ENCODE measurements at regions not wholly inside any gene's neighbourhood (a gene's known extent, or its start where the extent isn't known, plus 50 kb on each side); places are given as distances from the start of the nearest gene placed in this dataset.
A peak's percentile ranks its signal among the peaks of the same experiment; 100 is the strongest.

GRCh38 chr7:13829914-13830900 lies 159.3 kb downstream of the ETV1 start:
- intact Hi-C loops (cut with DNase I), result no loop called here
- Histone ChIP-seq H3K4me3 (no peak overlapping the region), H3K27me3 (ENCODE audit: low read depth) (no peaks in the 10 kb centered on the region), H3K9me3 (no peaks in the 10 kb centered on the region), H3K36me3 (no peaks in the 10 kb centered on the region), H3K27ac (no peak overlapping the region), H3K4me1 (no peaks in the 10 kb centered on the region)
- DNase-seq (no peak), ATAC-seq (peak; percentile 43 to 52)
- TF ChIP-seq CTCF (IDR thresholded peaks at IDR 0.05), result no peak

- intact Hi-C loops (cut with DNase I), result no loop called here
- Histone ChIP-seq H3K36me3 (no peaks in the 10 kb centered on the region), H3K9me3 (no peaks in the 10 kb centered on the region), H3K4me3 (no peak overlapping the region), H3K27me3 (ENCODE audit: low read depth) (no peaks in the 10 kb centered on the region), H3K4me1 (no peaks in the 10 kb centered on the region), H3K27ac (no peak overlapping the region)
- ATAC-seq (no peak), DNase-seq (no peak)
- no peak for TF ChIP-seq CTCF (IDR thresholded peaks at IDR 0.05)
Observed at GRCh38 chr7:13832346-13832745, 157.1 kb downstream of the ETV1 start.

GRCh38 chr7:13834328-13834761 lies 155.1 kb downstream of the ETV1 start:
- H3K4me1 ChIP-seq, result no peaks in the 10 kb centered on the region
- H3K27me3 ChIP-seq (ENCODE audit: low read depth), result no peaks in the 10 kb centered on the region
- no peak for TF ChIP-seq CTCF (IDR thresholded peaks at IDR 0.05)
- ATAC-seq, result no peak
- intact Hi-C loops (cut with DNase I), result no loop called here
- DNase-seq, result no peak
- no peak overlapping the region for H3K4me3 ChIP-seq
- H3K27ac ChIP-seq, result no peak overlapping the region
- no peaks in the 10 kb centered on the region for H3K9me3 ChIP-seq
- H3K36me3 ChIP-seq, result no peaks in the 10 kb centered on the region

GRCh38 chr7:13835442-13835841 lies 154.0 kb downstream of the ETV1 start:
- Histone ChIP-seq H3K27ac (no peak overlapping the region), H3K4me3 (no peak overlapping the region), H3K4me1 (no peaks in the 10 kb centered on the region), H3K27me3 (ENCODE audit: low read depth) (no peaks in the 10 kb centered on the region), H3K36me3 (no peaks in the 10 kb centered on the region), H3K9me3 (no peaks in the 10 kb centered on the region)
- intact Hi-C loops (cut with DNase I), result no loop called here
- no peak for ATAC-seq
- TF ChIP-seq CTCF (IDR thresholded peaks at IDR 0.05), result no peak
- DNase-seq, result no peak

- intact Hi-C loops (cut with DNase I), result no loop called here
- H3K9me3 ChIP-seq, result no peaks in the 10 kb centered on the region
- no peak overlapping the region for H3K4me3 ChIP-seq
- no peaks in the 10 kb centered on the region for H3K27me3 ChIP-seq (ENCODE audit: low read depth)
- H3K36me3 ChIP-seq, result no peaks in the 10 kb centered on the region
- no peak for DNase-seq
- no peak overlapping the region for H3K27ac ChIP-seq
- ATAC-seq, result no peak
- no peak for TF ChIP-seq CTCF (IDR thresholded peaks at IDR 0.05)
- H3K4me1 ChIP-seq, result no peaks in the 10 kb centered on the region
Observed at GRCh38 chr7:13839063-13839462, 150.4 kb downstream of the ETV1 start.

Data from lower lobe of right lung (tissue), 2 donors.